Kidney epithelial cell (primary cell): ENCODE measurements at regions not wholly inside any gene's neighbourhood (a gene's known extent, or its start where the extent isn't known, plus 50 kb on each side); places are given as distances from the start of the nearest gene placed in this dataset.

Experiments
- DNase-seq: peaks from one replicate; pipeline ENCODE4 v3.0.0-alpha.2; 2010; ENCODE audit warnings: low read depth
- H3K27me3 ChIP-seq: 2 replicates; pipeline ENCODE4 v1.6.0; 2011; ENCODE audit warnings: low read length; ENCODE audit not compliant: control insufficient read depth, insufficient read depth
- H3K36me3 ChIP-seq: 2 replicates; pipeline ENCODE4 v1.5.1; 2011; ENCODE audit warnings: low read length; ENCODE audit not compliant: control insufficient read depth, insufficient read depth
- H3K4me3 ChIP-seq: 2 replicates; pipeline ENCODE4 v1.5.1; 2011; ENCODE audit warnings: low read depth, mild to moderate bottlenecking, control low read depth, low read length
- TF ChIP-seq, protein P1 (sequence below): IDR thresholded peaks from 2 replicates; pipeline ENCODE4 v1.5.1; 2011; ENCODE audit warnings: mild to moderate bottlenecking, moderate library complexity, low read length, control low read depth, inconsistent platforms; ENCODE audit not compliant: insufficient read depth, poor library complexity, severe bottlenecking

GRCh38 chr4:181756451-181757095 lies 486.6 kb upstream of the TENM3 start:
- no peaks in the 10 kb centered on the region for H3K36me3 ChIP-seq
- H3K27me3 ChIP-seq: no peaks in the 10 kb centered on the region
- TF ChIP-seq, protein P1, sequence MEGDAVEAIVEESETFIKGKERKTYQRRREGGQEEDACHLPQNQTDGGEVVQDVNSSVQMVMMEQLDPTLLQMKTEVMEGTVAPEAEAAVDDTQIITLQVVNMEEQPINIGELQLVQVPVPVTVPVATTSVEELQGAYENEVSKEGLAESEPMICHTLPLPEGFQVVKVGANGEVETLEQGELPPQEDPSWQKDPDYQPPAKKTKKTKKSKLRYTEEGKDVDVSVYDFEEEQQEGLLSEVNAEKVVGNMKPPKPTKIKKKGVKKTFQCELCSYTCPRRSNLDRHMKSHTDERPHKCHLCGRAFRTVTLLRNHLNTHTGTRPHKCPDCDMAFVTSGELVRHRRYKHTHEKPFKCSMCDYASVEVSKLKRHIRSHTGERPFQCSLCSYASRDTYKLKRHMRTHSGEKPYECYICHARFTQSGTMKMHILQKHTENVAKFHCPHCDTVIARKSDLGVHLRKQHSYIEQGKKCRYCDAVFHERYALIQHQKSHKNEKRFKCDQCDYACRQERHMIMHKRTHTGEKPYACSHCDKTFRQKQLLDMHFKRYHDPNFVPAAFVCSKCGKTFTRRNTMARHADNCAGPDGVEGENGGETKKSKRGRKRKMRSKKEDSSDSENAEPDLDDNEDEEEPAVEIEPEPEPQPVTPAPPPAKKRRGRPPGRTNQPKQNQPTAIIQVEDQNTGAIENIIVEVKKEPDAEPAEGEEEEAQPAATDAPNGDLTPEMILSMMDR: no peak
- DNase-seq: no peak
- no peak overlapping the region for H3K4me3 ChIP-seq

DNA sequence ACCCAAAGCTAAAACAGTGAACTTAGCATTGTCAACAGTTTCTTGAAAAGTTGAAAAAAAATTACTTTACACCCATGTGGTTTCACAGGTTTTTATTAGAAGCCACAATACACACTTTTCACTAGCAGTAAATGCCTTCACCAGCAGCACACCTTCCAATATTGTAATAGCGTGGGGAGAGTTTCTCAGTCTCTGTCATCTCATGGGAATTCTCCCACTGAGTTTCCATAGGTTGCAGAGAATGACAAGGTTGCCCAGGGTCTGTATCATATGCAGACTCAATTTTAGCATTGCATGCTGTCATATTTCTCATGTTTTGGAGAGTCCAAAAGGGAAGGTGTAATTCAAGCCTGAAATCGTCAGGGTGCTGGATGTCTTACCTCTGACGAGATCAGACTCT lies 486.1 kb upstream of the TENM3 start:
- no peaks in the 10 kb centered on the region for H3K27me3 ChIP-seq
- no peak overlapping the region for H3K4me3 ChIP-seq
- TF ChIP-seq, protein P1: no peak
- no peaks in the 10 kb centered on the region for H3K36me3 ChIP-seq
- no peak for DNase-seq

GRCh38 chr4:181757910-181758660 lies 485.1 kb upstream of the TENM3 start:
- Histone ChIP-seq H3K27me3 (no peaks in the 10 kb centered on the region), H3K4me3 (no peak overlapping the region), H3K36me3 (no peaks in the 10 kb centered on the region)
- TF ChIP-seq, protein P1: no peak
- DNase-seq: no peak

GRCh38 chr4:181760560-181760959 lies 482.6 kb upstream of the TENM3 start:
- TF ChIP-seq, protein P1: no peak
- DNase-seq: no peak

DNA sequence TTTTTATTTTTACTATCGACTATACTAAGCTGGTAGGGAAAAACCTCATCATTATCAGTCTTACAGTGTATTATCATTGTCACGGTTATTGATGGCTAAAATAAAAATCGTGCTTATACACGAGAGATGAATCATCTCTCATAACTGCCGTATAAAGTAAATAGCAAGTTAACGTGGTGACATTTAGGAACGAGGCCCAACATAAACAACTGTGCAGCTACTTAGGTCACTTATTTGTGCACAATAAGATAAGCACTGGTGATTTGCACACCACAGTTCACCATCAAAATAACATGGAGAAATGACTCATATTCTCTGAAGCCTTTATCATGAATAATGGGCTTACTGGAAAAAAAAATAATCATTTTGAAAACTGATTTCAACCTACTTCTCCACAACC lies 482.0 kb upstream of the TENM3 start:
- H3K36me3 ChIP-seq: no peaks in the 10 kb centered on the region
- no peak for DNase-seq
- TF ChIP-seq, protein P1: no peak
- no peaks in the 10 kb centered on the region for H3K27me3 ChIP-seq
- H3K4me3 ChIP-seq: no peak overlapping the region

More at GRCh38 chr4:181760560-181760959, 482.6 kb upstream of the TENM3 start:
- no peaks in the 10 kb centered on the region for H3K27me3 ChIP-seq
- H3K4me3 ChIP-seq: no peak overlapping the region
- no peaks in the 10 kb centered on the region for H3K36me3 ChIP-seq

GRCh38 chr4:181766061-181766548 lies 477.1 kb upstream of the TENM3 start:
- DNase-seq: no peak
- TF ChIP-seq, protein P1: no peak
- no peaks in the 10 kb centered on the region for H3K27me3 ChIP-seq
- H3K36me3 ChIP-seq: no peaks in the 10 kb centered on the region
- H3K4me3 ChIP-seq: no peak overlapping the region
